Mucosa of gallbladder (tissue), 1 donor: ENCODE measurements at regions not wholly inside any gene's neighbourhood (a gene's known extent, or its start where the extent isn't known, plus 50 kb on each side); places are given as distances from the start of the nearest gene placed in this dataset.
A peak's percentile ranks its signal among the peaks of the same experiment; 100 is the strongest.
"Not testable (repeated sequence)": the region's sequence is repeated elsewhere in the genome, so short reads cannot be mapped to it uniquely, and the experiment has no call there.

Experiments
- DNase-seq: peaks from one replicate; pipeline ENCODE4 v3.0.0-alpha.2; 2020; ENCODE audit warnings: low spot score
- donor health status: DM: no; HTN: no; CAD: no.

GRCh38 chr7:25664593-25664992 is 436.3 kb upstream of the NPVF start:
- no peak for DNase-seq

GRCh38 chr7:25665374-25665773 is 437.1 kb upstream of the NPVF start:
- peak; percentile 25 for DNase-seq

- no peak for DNase-seq
These were observed 437.8 kb upstream of the NPVF start for GRCh38 chr7:25665903-25666670.

- no peak for DNase-seq
These were observed 438.4 kb upstream of the NPVF start for GRCh38 chr7:25666671-25667060.

- no peak for DNase-seq
These were observed 441.0 kb upstream of the NPVF start for GRCh38 chr7:25669281-25669781.

- peak; percentile 25 for DNase-seq
These were observed 441.9 kb upstream of the NPVF start for GRCh38 chr7:25669961-25670841.

- DNase-seq, result no peak
These were observed 442.8 kb upstream of the NPVF start for GRCh38 chr7:25671111-25671510.

GRCh38 chr7:25672496-25672895 is 444.2 kb upstream of the NPVF start:
- no peak for DNase-seq

- DNase-seq, result no peak
These were observed 447.6 kb upstream of the NPVF start for GRCh38 chr7:25675789-25676474.

- DNase-seq, result no peak
These were observed 449.3 kb upstream of the NPVF start for GRCh38 chr7:25677595-25677994.

- no peak for DNase-seq
These were observed 449.9 kb upstream of the NPVF start for GRCh38 chr7:25678215-25678614.

- DNase-seq, result no peak
These were observed 452.4 kb upstream of the NPVF start for GRCh38 chr7:25680636-25681035.

GRCh38 chr7:25684360-25684759 is 456.1 kb upstream of the NPVF start:
- DNase-seq, result no peak

- DNase-seq, result no peak
These were observed 458.2 kb upstream of the NPVF start for GRCh38 chr7:25686493-25686892.

GRCh38 chr7:25694211-25694610 is 457.8 kb upstream of the NFE2L3 start:
- no peak for DNase-seq

- DNase-seq, result no peak
These were observed 457.3 kb upstream of the NFE2L3 start for GRCh38 chr7:25694699-25695098.

- no peak for DNase-seq
These were observed 455.4 kb upstream of the NFE2L3 start for GRCh38 chr7:25696571-25696970.

- no peak for DNase-seq
These were observed 453.4 kb upstream of the NFE2L3 start for GRCh38 chr7:25698451-25699113.

- DNase-seq, result not testable (repeated sequence)
These were observed 451.9 kb upstream of the NFE2L3 start for GRCh38 chr7:25700141-25700540.

- no peak for DNase-seq
These were observed 447.6 kb upstream of the NFE2L3 start for GRCh38 chr7:25704413-25704812.

- no peak for DNase-seq
These were observed 445.2 kb upstream of the NFE2L3 start for GRCh38 chr7:25706764-25707163.
